Gastroesophageal sphincter (tissue), 3 donors: ENCODE measurements at regions not wholly inside any gene's neighbourhood (a gene's known extent, or its start where the extent isn't known, plus 50 kb on each side); places are given as distances from the start of the nearest gene placed in this dataset.

ENCODE experiments used
- CTCF ChIP-seq, 4 experiments: fragments of 200-600 bp in 2 of 4; fragments of 450-650 bp in 2 of 4; sonication (generic) in 1 of 4; IDR thresholded peaks; one replicate each; pipeline ENCODE4 v1.5.1; 2017 to 2019; ENCODE audit warnings: antibody characterized with exemption in 4 of 4, mild to moderate bottlenecking in 2 of 4, moderate library complexity in 2 of 4
- POLR2A ChIP-seq, 2 donors: fragments of 450-650 bp; IDR thresholded peaks; one replicate each; pipeline ENCODE4 v1.6.1; 2017; ENCODE audit warnings: antibody characterized with exemption in 2 of 2, mild to moderate bottlenecking in 2 of 2, moderate library complexity in 1 of 2
- POLR2AphosphoS5 ChIP-seq: sonication (generic); formaldehyde crosslinking; IDR thresholded peaks from one replicate; pipeline ENCODE4 v1.6.1; 2017; ENCODE audit warnings: antibody characterized with exemption

DNA sequence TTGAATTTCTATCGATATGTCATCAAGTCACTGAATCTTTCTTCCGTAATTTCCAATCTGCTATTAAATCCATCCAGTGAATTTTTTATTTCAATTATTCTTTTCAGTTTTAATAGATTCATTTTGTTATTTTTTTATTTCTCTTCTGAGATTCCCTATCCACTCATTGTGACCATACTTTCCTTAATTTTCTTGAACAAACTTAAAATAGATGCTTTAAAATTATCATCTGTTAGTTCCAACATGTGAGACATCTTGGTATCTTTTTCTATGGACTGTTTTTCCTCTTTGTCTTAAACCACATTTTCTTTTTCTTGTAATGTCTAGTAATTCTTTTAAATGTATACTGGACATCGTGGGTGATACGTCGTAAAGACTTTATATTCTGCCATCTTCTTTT is 236.6 kb upstream of the TLE3 start:
- TF ChIP-seq POLR2A (IDR thresholded peaks at IDR 0.05), result no peak
- TF ChIP-seq POLR2AphosphoS5, result no peak
- no peak for TF ChIP-seq CTCF (IDR thresholded peaks at IDR 0.05)
